Memory B cell (primary cell): ENCODE measurements at regions not wholly inside any gene's neighbourhood (a gene's known extent, or its start where the extent isn't known, plus 50 kb on each side); places are given as distances from the start of the nearest gene placed in this dataset.

ENCODE experiments used
- ATAC-seq: fragments of 150-1000 bp; cut with Tn5 transposase; 2 replicates; pipeline ENCODE4 v1.10.0; 2021; ENCODE audit warnings: low read depth, mild to moderate bottlenecking, moderate library complexity
- DNase-seq, 2 donors: peaks; one replicate each; pipeline ENCODE4 v3.0.0; 2022; ENCODE audit warnings: low spot score in 2 of 2
- H3K27ac Mint-ChIP-seq: one replicate; pipeline ENCODE4 v1.8.0; 2022; ENCODE audit warnings: mild to moderate bottlenecking, moderate library complexity, mixed read lengths
- H3K27me3 Mint-ChIP-seq: one replicate; pipeline ENCODE4 v1.8.0; 2022; ENCODE audit warnings: mixed read lengths
- H3K36me3 Mint-ChIP-seq: one replicate; pipeline ENCODE4 v1.8.0; 2022; ENCODE audit warnings: mild to moderate bottlenecking, mixed read lengths
- H3K4me1 Mint-ChIP-seq: one replicate; pipeline ENCODE4 v1.8.0; 2022; ENCODE audit warnings: mixed read lengths
- H3K4me3 Mint-ChIP-seq: one replicate; pipeline ENCODE4 v1.8.0; 2022; ENCODE audit warnings: mild to moderate bottlenecking, moderate library complexity, mixed read lengths
- H3K9me3 Mint-ChIP-seq: one replicate; pipeline ENCODE4 v1.8.0; 2022; ENCODE audit warnings: mixed read lengths

GRCh38 chr2:59691518-59692190 lies 861.8 kb downstream of the BCL11A start:
- H3K27me3 Mint-ChIP-seq, result no peaks in the 10 kb centered on the region
- peaks cover 3% of the 10 kb centered on the region for H3K36me3 Mint-ChIP-seq
- no peak for DNase-seq
- ATAC-seq, result no peak
- no peak overlapping the region for H3K27ac Mint-ChIP-seq
- H3K4me1 Mint-ChIP-seq, result peaks cover 2% of the 10 kb centered on the region
- H3K9me3 Mint-ChIP-seq, result peaks cover 8% of the 10 kb centered on the region
- H3K4me3 Mint-ChIP-seq, result no peak overlapping the region

GRCh38 chr2:59690849-59691248 lies 862.6 kb downstream of the BCL11A start:
- peaks cover 3% of the 10 kb centered on the region for H3K36me3 Mint-ChIP-seq

DNA sequence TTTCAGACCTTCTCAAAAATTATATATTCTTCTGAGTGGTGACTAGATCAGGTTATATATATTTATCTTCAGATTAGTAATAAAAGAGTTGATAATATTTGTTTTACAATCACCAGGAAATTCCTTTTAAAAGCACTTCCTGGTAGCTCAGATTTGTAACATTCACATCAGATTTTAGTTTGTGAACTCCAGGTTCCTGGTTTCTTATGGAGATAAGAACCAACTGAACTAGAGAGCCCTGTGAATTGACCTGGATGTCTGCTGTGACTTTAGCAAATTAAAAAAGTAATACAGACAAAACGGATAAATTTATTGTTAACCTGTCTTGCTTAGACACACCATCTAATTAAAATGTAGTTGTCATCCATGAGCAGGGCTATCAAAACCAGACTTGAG lies 868.7 kb downstream of the BCL11A start:
- no peak for DNase-seq
- H3K9me3 Mint-ChIP-seq, result peaks cover 5% of the 10 kb centered on the region
- H3K4me3 Mint-ChIP-seq, result no peak overlapping the region
- H3K4me1 Mint-ChIP-seq, result no peaks in the 10 kb centered on the region
- H3K36me3 Mint-ChIP-seq, result peaks cover 5% of the 10 kb centered on the region
- ATAC-seq, result no peak
- peaks cover 2% of the 10 kb centered on the region for H3K27me3 Mint-ChIP-seq
- no peak overlapping the region for H3K27ac Mint-ChIP-seq

More at GRCh38 chr2:59690849-59691248, 862.6 kb downstream of the BCL11A start:
- H3K9me3 Mint-ChIP-seq, result peaks cover 9% of the 10 kb centered on the region
- no peaks in the 10 kb centered on the region for H3K27me3 Mint-ChIP-seq
- no peak overlapping the region for H3K4me3 Mint-ChIP-seq
- peaks cover 2% of the 10 kb centered on the region for H3K4me1 Mint-ChIP-seq
- ATAC-seq, result no peak
- DNase-seq, result no peak
- H3K27ac Mint-ChIP-seq, result no peak overlapping the region

DNA sequence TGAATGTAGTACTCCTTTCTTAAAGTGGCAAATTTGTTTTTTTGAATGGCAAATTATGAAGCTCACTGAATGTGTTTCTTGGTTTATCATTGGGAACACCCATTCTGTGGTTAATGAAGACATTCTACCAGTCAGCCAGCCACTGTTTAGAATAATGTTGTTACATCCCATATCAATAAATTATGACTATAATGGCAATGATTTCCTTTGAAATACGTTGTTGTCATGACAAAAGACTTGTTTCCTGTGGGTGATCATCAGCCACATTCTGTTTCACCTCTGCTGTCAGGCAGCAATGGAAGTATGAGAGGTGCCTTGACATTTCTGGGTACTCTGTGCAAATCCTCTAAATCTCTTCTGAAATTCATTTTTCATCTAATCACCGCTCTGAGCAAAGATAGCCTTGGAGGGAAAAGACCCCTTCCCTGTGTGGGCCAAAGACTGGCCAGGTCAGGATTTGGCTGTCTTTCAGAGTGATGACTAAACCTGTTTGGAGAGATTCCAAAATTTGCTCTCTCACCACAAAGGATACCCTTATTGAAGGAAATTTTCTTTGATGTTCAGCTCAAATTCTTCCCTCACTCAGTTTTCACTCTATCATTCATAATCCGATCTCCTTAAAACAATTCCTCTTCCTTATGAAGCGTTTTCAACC lies 869.2 kb downstream of the BCL11A start:
- Mint-ChIP-seq H3K9me3 (peaks cover 5% of the 10 kb centered on the region), H3K27ac (no peak overlapping the region), H3K36me3 (peaks cover 5% of the 10 kb centered on the region), H3K4me1 (no peaks in the 10 kb centered on the region), H3K4me3 (no peak overlapping the region), H3K27me3 (peaks cover 2% of the 10 kb centered on the region)
- no peak for ATAC-seq
- DNase-seq, result no peak

GRCh38 chr2:59680863-59681262 lies 872.6 kb downstream of the BCL11A start:
- Mint-ChIP-seq H3K4me3 (no peak overlapping the region), H3K4me1 (peaks cover 4% of the 10 kb centered on the region), H3K27ac (no peak overlapping the region), H3K9me3 (peaks cover 2% of the 10 kb centered on the region), H3K36me3 (peaks cover 2% of the 10 kb centered on the region), H3K27me3 (peaks cover 2% of the 10 kb centered on the region)
- ATAC-seq (no peak), DNase-seq (no peak)

DNA sequence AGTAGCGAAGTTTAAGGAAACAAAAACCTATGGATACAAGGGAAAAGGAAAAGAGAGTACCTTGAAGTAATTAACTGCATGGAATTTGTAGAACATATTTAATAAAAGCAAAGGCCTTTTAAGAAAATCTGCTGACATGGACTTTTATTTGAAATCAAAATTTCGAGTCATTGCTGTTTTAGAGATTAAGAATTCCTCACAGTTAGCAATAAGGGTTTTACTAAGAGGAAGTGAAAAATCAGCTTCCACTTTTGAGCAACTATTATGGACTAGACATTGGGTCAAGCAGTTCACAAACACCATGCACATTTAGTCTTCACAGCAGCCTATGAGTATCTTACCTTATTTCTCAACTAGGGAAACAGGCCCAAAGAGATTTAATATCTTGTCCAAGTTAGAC lies 876.3 kb downstream of the BCL11A start:
- Mint-ChIP-seq H3K36me3 (peaks cover 2% of the 10 kb centered on the region), H3K4me3 (no peak overlapping the region), H3K4me1 (peaks cover 4% of the 10 kb centered on the region), H3K27me3 (no peaks in the 10 kb centered on the region), H3K27ac (peak overlapping the region; percentile 4), H3K9me3 (peaks cover 2% of the 10 kb centered on the region)
- ATAC-seq (peak; percentile 53), DNase-seq (no peak)

GRCh38 chr2:59674100-59674499 lies 879.4 kb downstream of the BCL11A start:
- H3K27ac Mint-ChIP-seq, result no peak overlapping the region

DNA sequence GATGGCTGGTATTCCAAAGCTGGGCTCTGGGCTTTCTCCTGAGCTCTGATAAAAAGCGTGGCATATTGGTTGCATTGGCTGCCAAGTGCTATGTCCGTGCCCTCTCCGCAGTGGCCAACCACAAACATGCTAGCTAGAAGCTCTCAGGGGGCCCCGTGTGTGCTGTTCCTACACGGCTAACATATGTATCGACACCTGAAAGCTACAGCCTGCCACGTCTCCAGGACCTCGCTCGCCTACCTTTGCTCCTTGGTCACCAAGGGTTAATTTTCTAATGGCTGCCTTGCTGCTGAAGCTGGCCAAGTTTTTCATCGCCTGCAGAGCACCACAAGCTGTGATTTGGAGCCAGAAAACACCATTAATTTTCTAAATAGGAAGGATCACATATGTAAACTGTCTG lies 888.4 kb downstream of the BCL11A start:
- H3K4me1 Mint-ChIP-seq, result no peaks in the 10 kb centered on the region
- DNase-seq, result no peak
- no peak for ATAC-seq
- no peaks in the 10 kb centered on the region for H3K36me3 Mint-ChIP-seq
- H3K9me3 Mint-ChIP-seq, result no peaks in the 10 kb centered on the region
- no peak overlapping the region for H3K27ac Mint-ChIP-seq
- no peak overlapping the region for H3K4me3 Mint-ChIP-seq
- H3K27me3 Mint-ChIP-seq, result peaks cover 3% of the 10 kb centered on the region

More at GRCh38 chr2:59674100-59674499, 879.4 kb downstream of the BCL11A start:
- Mint-ChIP-seq H3K4me1 (peaks cover 4% of the 10 kb centered on the region), H3K4me3 (no peak overlapping the region), H3K9me3 (no peaks in the 10 kb centered on the region), H3K27me3 (no peaks in the 10 kb centered on the region), H3K36me3 (no peaks in the 10 kb centered on the region)
- no peak for ATAC-seq
- no peak for DNase-seq

GRCh38 chr2:59662127-59662861 lies 891.2 kb downstream of the BCL11A start:
- no peak overlapping the region for H3K27ac Mint-ChIP-seq
- H3K9me3 Mint-ChIP-seq, result no peaks in the 10 kb centered on the region
- no peaks in the 10 kb centered on the region for H3K36me3 Mint-ChIP-seq
- DNase-seq (no peak), ATAC-seq (no peak)
- no peaks in the 10 kb centered on the region for H3K4me1 Mint-ChIP-seq
- H3K4me3 Mint-ChIP-seq, result no peak overlapping the region
- peaks cover 3% of the 10 kb centered on the region for H3K27me3 Mint-ChIP-seq

DNA sequence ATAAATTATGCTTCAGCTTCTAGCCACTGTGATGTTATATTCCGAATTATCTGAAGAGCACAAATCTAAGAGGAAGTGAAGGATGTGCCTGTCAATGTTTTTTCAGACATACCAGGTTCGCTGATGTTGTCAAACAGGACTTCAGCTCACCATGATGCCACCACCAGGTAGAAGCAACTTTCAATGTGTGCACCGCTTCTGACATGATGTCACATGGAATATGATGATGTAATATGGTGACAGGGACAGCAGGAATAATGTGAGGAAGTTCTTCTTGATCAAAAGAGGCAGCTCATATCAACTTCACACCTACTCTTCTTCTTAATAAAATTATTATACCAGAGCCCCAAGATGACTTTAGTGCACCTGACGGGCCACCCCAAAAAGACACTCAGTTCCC lies 893.2 kb downstream of the BCL11A start:
- Mint-ChIP-seq H3K9me3 (no peaks in the 10 kb centered on the region), H3K4me1 (no peaks in the 10 kb centered on the region), H3K27ac (no peak overlapping the region), H3K4me3 (no peak overlapping the region), H3K27me3 (peaks cover 3% of the 10 kb centered on the region), H3K36me3 (no peaks in the 10 kb centered on the region)
- ATAC-seq (no peak), DNase-seq (no peak)

DNA sequence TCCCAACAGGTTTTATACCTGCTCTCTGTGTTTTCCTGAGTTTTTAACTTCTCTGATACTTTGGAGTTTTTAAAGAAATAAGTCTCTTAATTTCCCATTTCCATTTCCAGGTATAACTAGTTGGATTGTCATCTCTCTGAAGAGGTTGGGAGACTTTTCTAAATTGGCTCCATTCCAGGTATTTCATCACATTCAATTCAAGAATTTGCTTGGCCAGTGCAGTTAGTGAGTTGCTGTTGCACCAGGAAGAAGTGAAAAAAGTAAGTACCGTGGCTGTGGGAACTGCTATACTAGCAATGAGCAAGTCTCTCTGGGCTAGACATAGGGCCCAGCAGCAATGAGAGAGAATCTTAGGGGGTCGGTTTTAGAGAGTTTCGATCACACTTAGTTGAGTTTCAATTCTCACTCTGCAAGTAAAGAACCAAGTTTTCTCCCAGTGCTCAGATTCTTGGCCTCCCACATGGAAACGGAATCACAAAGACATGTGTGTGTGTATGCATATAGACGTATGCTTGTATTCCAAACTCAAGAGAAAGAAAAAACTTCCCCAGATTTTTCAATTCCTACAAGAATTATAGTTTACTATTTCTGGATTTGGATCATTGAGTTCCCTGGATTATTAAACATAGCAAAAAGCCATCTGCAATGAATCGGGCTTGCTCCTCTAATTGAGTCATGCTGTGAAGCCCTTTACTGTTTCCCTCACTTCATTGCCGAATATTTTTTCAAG lies 894.4 kb downstream of the BCL11A start:
- H3K4me3 Mint-ChIP-seq, result no peak overlapping the region
- ATAC-seq (no peak), DNase-seq (no peak)
- no peaks in the 10 kb centered on the region for H3K4me1 Mint-ChIP-seq
- H3K36me3 Mint-ChIP-seq, result no peaks in the 10 kb centered on the region
- H3K27ac Mint-ChIP-seq, result no peak overlapping the region
- peaks cover 3% of the 10 kb centered on the region for H3K27me3 Mint-ChIP-seq
- no peaks in the 10 kb centered on the region for H3K9me3 Mint-ChIP-seq

DNA sequence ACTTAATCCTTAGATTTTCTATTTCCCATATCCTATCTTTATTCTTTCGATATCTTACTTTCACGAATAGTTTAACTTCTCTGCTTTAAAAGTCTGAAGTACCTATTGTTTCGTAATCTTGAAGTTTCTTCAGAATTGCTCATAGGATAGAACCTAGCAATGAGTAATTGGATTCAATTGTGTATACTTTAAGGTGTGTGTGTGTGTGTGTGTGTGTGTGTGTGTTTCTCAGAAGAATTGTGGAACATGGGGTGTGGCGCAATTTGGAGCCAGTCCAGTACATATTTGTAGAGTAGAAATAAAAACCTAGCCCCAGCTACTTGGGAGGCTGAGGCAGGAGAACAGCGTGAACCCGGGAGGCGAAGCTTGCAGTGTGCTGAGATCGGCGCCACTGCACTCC lies 897.6 kb downstream of the BCL11A start:
- H3K4me3 Mint-ChIP-seq, result no peak overlapping the region
- DNase-seq (no peak), ATAC-seq (no peak)
- H3K27ac Mint-ChIP-seq, result no peak overlapping the region
- H3K36me3 Mint-ChIP-seq, result no peaks in the 10 kb centered on the region
- H3K9me3 Mint-ChIP-seq, result no peaks in the 10 kb centered on the region
- H3K27me3 Mint-ChIP-seq, result peaks cover 7% of the 10 kb centered on the region
- H3K4me1 Mint-ChIP-seq, result no peaks in the 10 kb centered on the region

DNA sequence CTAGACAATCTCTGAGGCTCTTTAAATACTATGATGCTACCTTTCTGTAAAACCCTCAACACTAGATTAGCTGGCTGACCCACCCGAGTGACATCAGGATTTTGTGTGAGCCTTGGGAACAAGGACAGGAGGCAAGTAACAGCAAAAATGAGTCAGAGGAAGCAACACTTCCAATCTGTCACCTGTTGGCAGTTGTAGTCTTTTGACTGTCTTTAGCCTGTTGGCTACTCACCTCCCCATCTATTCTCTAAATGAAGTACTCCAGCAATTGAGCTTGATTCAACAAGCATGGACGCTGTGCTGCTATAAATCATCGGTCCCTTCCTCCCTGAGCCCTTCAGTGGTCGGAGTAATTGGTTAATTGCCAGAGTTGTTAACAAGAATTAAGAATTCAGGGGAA lies 898.7 kb downstream of the BCL11A start:
- no peak overlapping the region for H3K27ac Mint-ChIP-seq

GRCh38 chr2:59653164-59653563 lies 900.3 kb downstream of the BCL11A start:
- H3K4me3 Mint-ChIP-seq, result no peak overlapping the region
- H3K4me1 Mint-ChIP-seq, result no peaks in the 10 kb centered on the region
- H3K27me3 Mint-ChIP-seq, result peaks cover 7% of the 10 kb centered on the region
- no peaks in the 10 kb centered on the region for H3K9me3 Mint-ChIP-seq
- DNase-seq (no peak), ATAC-seq (no peak)
- no peak overlapping the region for H3K27ac Mint-ChIP-seq
- no peaks in the 10 kb centered on the region for H3K36me3 Mint-ChIP-seq

More for the DNA sequence above, 898.7 kb downstream of the BCL11A start:
- Mint-ChIP-seq H3K36me3 (no peaks in the 10 kb centered on the region), H3K4me3 (no peak overlapping the region), H3K27me3 (peaks cover 7% of the 10 kb centered on the region), H3K9me3 (no peaks in the 10 kb centered on the region), H3K4me1 (no peaks in the 10 kb centered on the region)
- ATAC-seq (no peak), DNase-seq (no peak)
